Activated T-helper 17 cell treated with anti-CD3 and anti-CD28 coated beads, Interleukin-2, amount 50 U/mL, for 72 hours (primary cell): ENCODE measurements at regions not wholly inside any gene's neighbourhood (a gene's known extent, or its start where the extent isn't known, plus 50 kb on each side); places are given as distances from the start of the nearest gene placed in this dataset.

ENCODE experiments used
- ATAC-seq: fragments of 150-1000 bp; cut with Tn5 transposase; replicated peaks from 2 replicates; pipeline ENCODE4 v1.10.0; 2021; ENCODE audit warnings: mild to moderate bottlenecking, moderate library complexity
- H3K27ac Mint-ChIP-seq: one replicate; pipeline ENCODE4 v1.8.0; 2022; ENCODE audit warnings: mixed read lengths
- H3K27me3 Mint-ChIP-seq: one replicate; pipeline ENCODE4 v1.8.0; 2022; ENCODE audit warnings: mixed read lengths
- H3K36me3 Mint-ChIP-seq: one replicate; pipeline ENCODE4 v1.8.0; 2022; ENCODE audit warnings: low read depth, mild to moderate bottlenecking, mixed read lengths
- H3K4me1 Mint-ChIP-seq: one replicate; pipeline ENCODE4 v1.8.0; 2022; ENCODE audit warnings: mixed read lengths
- H3K4me3 Mint-ChIP-seq: one replicate; pipeline ENCODE4 v1.8.0; 2022; ENCODE audit warnings: mild to moderate bottlenecking, mixed read lengths
- H3K9me3 Mint-ChIP-seq: one replicate; pipeline ENCODE4 v1.8.0; 2022; ENCODE audit warnings: mixed read lengths

DNA sequence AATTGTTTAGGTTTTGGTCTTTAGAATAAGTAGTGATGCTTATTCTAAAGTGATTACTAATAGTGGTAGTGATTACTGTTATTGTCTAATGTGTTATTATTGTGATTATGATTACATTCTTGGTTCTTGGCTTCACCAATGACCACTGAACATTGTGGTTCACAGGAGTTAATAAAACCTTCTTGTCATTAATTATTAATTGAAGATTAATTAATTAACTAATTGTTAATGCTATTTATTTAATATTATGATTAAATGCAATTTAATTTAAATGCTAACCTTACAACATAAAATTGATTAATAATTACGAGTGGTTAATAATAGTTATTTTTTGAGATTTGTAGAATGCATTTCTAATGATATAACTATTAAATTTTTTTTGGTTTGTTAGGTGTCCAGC, 747.7 kb upstream of the POM121L12 start:
- H3K36me3 Mint-ChIP-seq, result no peaks in the 10 kb centered on the region
- no peak overlapping the region for H3K27ac Mint-ChIP-seq
- H3K4me3 Mint-ChIP-seq, result no peak overlapping the region
- ATAC-seq, result no peak
- H3K9me3 Mint-ChIP-seq, result peaks cover 11% of the 10 kb centered on the region
- no peaks in the 10 kb centered on the region for H3K4me1 Mint-ChIP-seq
- no peaks in the 10 kb centered on the region for H3K27me3 Mint-ChIP-seq

DNA sequence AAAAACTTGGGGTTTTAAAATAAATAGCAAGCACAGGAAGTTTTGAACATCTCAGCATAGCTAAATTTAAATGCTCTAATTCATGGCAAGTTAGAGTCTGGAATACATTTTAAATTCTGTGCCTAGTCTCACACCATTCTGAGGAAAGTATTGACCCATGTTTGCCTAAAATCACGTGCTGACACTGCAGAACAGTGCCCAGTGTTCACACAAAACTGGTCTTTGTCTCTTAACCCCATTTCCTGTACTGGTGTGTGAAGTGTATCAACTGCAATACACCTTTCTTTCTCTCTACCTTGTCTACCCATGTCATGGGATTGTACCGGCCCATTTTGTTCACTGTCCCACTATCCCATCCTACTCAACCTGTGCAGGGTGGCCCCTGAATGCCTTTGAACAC, 749.7 kb upstream of the POM121L12 start:
- no peak for ATAC-seq
- H3K4me1 Mint-ChIP-seq, result no peaks in the 10 kb centered on the region
- no peaks in the 10 kb centered on the region for H3K27me3 Mint-ChIP-seq
- peaks cover 24% of the 10 kb centered on the region for H3K9me3 Mint-ChIP-seq
- no peak overlapping the region for H3K4me3 Mint-ChIP-seq
- H3K36me3 Mint-ChIP-seq, result no peaks in the 10 kb centered on the region
- H3K27ac Mint-ChIP-seq, result no peak overlapping the region

DNA sequence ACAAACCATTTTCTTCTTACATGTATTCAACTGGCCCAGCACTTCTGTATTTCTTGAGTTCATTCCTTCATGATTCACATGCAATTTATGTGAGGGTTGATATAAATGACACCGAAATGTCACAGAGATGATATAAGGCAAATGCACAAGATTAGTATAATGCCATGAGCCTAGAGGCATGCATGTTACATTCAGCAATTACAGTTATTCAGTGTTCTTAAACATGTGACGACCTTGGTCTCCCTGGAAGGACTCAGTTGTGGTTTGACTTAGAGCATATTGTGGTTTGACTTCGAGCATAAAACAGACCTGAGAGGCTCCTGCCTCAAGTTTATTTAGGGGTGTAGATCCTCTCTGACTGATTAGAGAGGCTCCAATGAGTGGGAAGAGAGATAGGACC, 752.1 kb upstream of the POM121L12 start:
- Mint-ChIP-seq H3K27ac (no peak overlapping the region), H3K4me1 (no peaks in the 10 kb centered on the region), H3K27me3 (no peaks in the 10 kb centered on the region), H3K9me3 (peaks cover 32% of the 10 kb centered on the region), H3K4me3 (no peak overlapping the region), H3K36me3 (no peaks in the 10 kb centered on the region)
- no peak for ATAC-seq

DNA sequence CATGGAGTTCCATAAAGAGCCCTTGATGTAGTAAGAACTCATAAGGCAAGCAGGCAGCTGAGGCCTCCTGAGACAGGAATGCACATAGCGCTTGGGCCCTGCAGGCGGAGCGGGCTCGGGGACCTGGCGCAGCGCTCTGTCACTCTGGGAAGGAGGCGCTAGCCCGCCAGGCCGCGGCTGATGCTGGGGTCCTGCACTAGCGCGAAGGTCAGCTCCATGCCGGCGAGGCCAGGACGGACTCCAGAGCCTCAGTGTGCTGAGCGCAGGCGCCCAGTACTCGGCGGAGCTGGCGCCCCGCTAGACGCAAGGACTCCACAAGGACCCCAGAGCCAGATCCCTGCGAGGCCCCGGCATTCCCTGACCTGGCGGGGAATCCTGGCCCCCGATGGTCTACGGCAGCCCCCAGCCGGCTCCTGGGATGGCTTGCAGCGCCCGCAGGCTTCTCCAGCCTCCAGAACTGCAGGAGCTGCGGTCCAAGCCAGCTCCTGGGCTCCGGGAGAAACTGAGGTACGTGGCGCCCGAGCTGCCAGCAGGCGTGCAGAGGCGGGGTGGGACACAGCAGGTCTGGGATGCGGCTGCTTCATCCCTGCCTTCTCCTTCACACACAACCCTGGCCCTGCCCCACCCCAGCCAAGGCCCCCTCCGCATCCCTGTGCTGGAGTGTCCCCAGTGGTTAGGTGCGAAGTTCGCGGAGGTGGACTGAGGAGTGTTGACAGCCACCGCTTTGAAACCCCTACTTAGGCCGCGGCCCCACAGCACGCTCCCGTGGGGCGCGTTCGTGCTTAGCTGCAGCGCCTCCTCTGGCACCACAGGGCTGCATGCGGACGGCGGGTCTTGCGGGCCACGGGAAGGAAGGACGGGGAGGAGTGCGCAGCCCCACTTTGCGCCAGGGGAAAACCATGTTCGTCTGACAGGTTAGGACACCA, 761.5 kb upstream of the POM121L12 start:
- Mint-ChIP-seq H3K27me3 (no peaks in the 10 kb centered on the region), H3K36me3 (no peaks in the 10 kb centered on the region), H3K27ac (no peak overlapping the region), H3K4me1 (no peaks in the 10 kb centered on the region), H3K9me3 (peaks cover 8% of the 10 kb centered on the region), H3K4me3 (no peak overlapping the region)
- no peak for ATAC-seq

DNA sequence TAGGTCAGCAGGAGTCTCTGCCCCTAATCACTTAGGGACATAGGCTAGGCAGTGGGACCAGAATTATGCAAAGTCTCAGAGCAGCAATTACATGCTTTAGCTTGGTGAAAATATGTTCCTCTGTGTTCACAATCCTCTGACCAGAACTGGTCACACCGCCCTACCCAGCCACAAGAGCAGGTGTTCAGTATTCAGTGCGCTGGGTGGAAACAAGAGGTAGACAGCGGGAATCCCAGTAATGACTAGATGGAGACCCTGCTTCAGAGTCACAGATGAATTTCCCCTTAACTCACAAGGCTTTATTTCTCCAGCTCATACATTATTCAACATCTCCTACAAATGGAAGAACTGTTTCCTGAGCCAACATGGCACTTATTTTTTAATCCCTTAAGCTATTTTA, 763.7 kb upstream of the POM121L12 start:
- ATAC-seq, result no peak
- H3K4me3 Mint-ChIP-seq, result no peak overlapping the region
- no peaks in the 10 kb centered on the region for H3K36me3 Mint-ChIP-seq
- H3K9me3 Mint-ChIP-seq, result no peaks in the 10 kb centered on the region
- no peaks in the 10 kb centered on the region for H3K4me1 Mint-ChIP-seq
- no peak overlapping the region for H3K27ac Mint-ChIP-seq
- H3K27me3 Mint-ChIP-seq, result no peaks in the 10 kb centered on the region

DNA sequence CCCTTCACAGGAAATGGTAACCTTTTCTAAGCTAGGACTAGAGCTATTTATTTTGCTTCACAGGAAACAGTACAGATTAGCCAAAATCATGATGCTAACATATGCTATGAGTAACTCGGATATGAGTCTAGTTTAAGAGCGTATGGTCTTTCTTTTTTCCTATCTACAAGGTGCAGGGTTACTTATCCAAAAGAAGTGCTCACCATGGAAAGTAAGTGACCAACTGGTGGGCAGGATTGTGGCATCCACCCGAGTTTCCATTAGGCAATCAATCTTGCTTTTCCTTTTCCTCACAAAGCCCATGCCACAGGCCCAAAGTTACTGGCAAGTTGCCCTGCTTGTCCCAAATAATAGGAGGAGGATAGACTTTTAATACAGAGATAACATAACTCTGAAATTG, 765.1 kb upstream of the POM121L12 start:
- no peaks in the 10 kb centered on the region for H3K36me3 Mint-ChIP-seq
- H3K4me1 Mint-ChIP-seq, result no peaks in the 10 kb centered on the region
- no peak for ATAC-seq
- H3K9me3 Mint-ChIP-seq, result peaks cover under 1% of the 10 kb centered on the region
- no peak overlapping the region for H3K27ac Mint-ChIP-seq
- no peak overlapping the region for H3K4me3 Mint-ChIP-seq
- no peaks in the 10 kb centered on the region for H3K27me3 Mint-ChIP-seq

DNA sequence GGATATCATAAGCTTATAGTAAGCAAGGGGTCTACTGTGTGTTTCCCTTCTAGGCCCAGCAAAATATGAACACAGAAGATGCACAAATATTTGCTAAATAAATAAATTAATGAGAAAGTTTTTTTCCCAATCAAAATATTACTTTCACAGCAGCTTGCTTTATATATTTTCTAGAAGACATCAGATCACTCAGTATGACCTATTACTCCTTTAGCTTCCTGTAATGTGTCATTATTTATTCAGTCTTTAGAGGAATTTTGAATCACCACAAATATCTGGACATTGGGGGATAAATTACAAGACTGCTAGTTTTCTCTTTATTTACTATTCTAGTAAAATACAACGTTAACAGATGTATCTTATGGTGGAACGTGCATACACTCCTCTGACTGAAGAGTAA, 765.8 kb upstream of the POM121L12 start:
- no peaks in the 10 kb centered on the region for H3K27me3 Mint-ChIP-seq
- H3K4me3 Mint-ChIP-seq, result no peak overlapping the region
- no peaks in the 10 kb centered on the region for H3K4me1 Mint-ChIP-seq
- no peak overlapping the region for H3K27ac Mint-ChIP-seq
- ATAC-seq, result no peak
- peaks cover 3% of the 10 kb centered on the region for H3K9me3 Mint-ChIP-seq
- no peaks in the 10 kb centered on the region for H3K36me3 Mint-ChIP-seq

DNA sequence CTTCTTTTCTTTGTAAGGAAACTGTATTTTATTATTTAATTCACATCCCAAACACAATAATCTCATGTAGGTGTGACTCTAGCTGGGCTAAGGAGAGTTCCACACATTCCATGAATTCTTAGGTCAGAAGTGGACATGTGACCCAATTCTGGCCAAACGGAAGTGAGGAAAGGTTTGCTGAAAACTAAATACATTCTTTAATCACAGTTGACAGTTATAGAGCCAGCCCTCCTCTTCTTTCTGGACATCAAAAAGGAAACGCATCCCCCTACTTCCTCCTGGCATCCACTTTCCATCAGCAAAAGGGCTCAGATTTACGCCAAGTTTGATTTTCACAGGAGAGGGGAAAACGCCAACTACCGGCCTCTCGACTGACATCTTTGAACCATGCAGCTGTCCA, 774.4 kb upstream of the POM121L12 start:
- Mint-ChIP-seq H3K27ac (no peak overlapping the region), H3K9me3 (peaks cover 17% of the 10 kb centered on the region), H3K4me3 (no peak overlapping the region), H3K4me1 (no peaks in the 10 kb centered on the region), H3K36me3 (no peaks in the 10 kb centered on the region), H3K27me3 (no peaks in the 10 kb centered on the region)
- no peak for ATAC-seq

DNA sequence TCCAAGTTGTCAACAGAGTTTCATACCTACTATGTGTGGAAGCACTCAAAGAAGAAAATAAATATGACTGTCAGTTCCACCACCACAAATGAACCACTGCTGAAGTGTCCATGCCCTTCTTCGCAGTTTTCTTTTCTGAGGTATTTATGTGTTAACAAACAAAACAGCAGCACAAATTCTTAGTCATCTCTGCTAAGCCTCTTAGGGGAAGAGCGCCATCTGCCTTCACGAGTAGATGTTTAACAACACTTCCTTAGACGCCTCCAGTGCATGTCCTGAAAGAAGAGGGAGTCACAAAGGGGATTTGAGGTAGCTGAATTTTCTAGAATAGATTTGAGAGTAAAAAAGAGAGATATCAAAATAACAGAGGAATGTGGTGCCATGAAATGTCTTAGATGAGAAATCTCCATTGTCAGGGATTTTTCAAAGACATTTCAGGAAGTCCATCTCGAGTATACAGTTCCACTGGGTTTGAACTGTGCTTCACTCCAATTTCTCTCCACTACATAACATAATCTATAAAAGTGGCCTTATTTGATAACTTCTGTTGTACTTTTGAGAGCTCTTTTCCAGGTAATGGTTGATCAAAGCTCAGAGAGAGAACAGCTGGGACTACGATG, 775.3 kb upstream of the POM121L12 start:
- H3K9me3 Mint-ChIP-seq, result peaks cover 15% of the 10 kb centered on the region
- H3K4me3 Mint-ChIP-seq, result no peak overlapping the region
- ATAC-seq, result no peak
- no peaks in the 10 kb centered on the region for H3K4me1 Mint-ChIP-seq
- H3K27ac Mint-ChIP-seq, result no peak overlapping the region
- H3K27me3 Mint-ChIP-seq, result no peaks in the 10 kb centered on the region
- no peaks in the 10 kb centered on the region for H3K36me3 Mint-ChIP-seq

DNA sequence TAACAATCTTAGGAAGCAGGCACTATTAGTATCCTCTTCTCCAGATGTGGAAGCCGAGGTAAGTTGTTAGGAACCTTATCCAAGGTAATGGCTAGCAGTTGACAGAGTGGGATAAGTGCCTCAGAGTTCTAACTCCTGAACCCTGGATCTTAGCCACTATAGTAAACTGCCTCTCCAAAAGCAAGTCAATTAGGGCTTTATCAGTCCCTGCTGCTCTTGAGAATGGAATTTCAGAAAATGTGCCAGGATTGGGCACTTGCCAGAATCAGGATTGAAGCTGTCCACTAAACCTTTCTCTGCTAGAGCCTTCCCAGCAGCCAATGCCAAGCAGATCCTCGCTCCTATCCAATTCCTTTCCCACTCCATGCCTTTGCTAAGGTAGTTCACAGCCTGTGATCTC, 777.5 kb upstream of the POM121L12 start:
- H3K4me3 Mint-ChIP-seq, result no peak overlapping the region
- no peaks in the 10 kb centered on the region for H3K36me3 Mint-ChIP-seq
- H3K27ac Mint-ChIP-seq, result no peak overlapping the region
- no peaks in the 10 kb centered on the region for H3K4me1 Mint-ChIP-seq
- H3K9me3 Mint-ChIP-seq, result peaks cover 16% of the 10 kb centered on the region
- H3K27me3 Mint-ChIP-seq, result no peaks in the 10 kb centered on the region
- ATAC-seq, result no peak

DNA sequence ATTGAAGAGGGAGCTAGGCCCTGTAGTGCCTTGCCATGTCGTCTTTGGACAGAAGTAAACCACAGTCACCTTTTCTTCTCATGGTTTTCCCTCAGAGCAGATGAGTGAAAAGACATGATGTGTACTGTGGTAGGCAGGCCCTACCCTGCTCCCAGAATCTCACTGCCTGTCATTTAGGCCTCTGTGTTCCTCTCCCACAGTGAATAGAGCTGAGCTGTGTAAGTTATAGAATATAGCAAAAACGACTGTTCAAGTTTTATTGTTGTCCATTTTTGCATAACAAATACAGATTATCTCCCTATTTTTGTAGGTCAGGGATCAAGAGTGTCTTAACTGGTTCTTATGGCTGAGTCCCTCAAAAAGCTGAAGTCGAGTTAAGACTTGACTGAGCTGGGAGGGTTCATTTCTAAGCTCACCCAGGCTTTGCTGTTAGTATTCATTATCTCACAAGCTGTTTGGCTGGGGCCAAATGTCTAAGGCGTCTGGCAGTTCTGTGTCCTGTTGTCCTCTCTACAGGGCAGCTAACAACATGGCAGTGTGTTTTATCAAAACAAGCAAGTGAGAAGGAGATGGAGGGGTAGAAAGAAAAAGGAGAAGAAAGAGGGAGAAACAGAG, 780.9 kb upstream of the POM121L12 start:
- peaks cover 22% of the 10 kb centered on the region for H3K9me3 Mint-ChIP-seq
- H3K27me3 Mint-ChIP-seq, result no peaks in the 10 kb centered on the region
- ATAC-seq, result no peak
- H3K27ac Mint-ChIP-seq, result no peak overlapping the region
- no peaks in the 10 kb centered on the region for H3K36me3 Mint-ChIP-seq
- no peaks in the 10 kb centered on the region for H3K4me1 Mint-ChIP-seq
- no peak overlapping the region for H3K4me3 Mint-ChIP-seq

DNA sequence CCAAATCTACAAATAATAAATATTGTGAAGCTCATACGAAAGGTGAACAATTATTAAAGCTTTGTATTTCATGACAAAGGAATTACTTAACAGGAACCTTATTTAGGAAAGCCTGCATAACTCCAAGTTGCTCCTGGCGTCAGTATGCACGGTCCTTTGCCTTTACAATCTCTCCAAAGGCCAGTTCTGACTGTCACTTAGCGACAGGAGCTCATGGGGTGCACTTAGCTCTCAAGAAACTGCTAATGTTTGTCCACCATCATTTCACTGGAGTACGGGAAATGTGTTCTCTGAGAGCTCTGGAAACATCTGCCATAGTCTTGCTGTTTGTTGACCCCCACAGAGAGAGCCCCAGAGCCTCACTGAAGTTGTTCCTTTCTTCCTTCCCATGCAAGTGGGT, 781.5 kb upstream of the POM121L12 start:
- Mint-ChIP-seq H3K4me3 (no peak overlapping the region), H3K27ac (no peak overlapping the region), H3K36me3 (no peaks in the 10 kb centered on the region), H3K4me1 (no peaks in the 10 kb centered on the region), H3K27me3 (no peaks in the 10 kb centered on the region), H3K9me3 (peaks cover 19% of the 10 kb centered on the region)
- ATAC-seq, result no peak

DNA sequence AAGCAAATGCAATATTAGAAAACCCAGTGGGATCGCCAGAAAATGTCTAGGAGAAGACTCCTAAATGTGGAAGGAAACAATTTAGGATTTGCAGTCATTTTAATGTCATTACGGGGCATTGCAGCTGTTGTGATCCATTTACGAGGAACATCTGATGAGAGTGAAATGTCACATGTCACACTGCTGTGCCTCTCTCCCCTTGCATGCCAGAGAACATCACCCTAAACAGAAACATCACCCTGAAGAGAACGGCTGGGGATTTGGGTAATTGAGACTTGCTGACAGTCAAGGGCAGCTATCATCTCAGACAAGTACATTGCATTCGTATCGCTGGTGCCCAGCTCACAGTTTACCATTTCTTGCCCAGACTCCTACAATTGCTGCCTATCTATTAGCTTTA, 785.7 kb upstream of the POM121L12 start:
- H3K36me3 Mint-ChIP-seq, result no peaks in the 10 kb centered on the region
- no peaks in the 10 kb centered on the region for H3K27me3 Mint-ChIP-seq
- peaks cover 17% of the 10 kb centered on the region for H3K9me3 Mint-ChIP-seq
- no peaks in the 10 kb centered on the region for H3K4me1 Mint-ChIP-seq
- H3K4me3 Mint-ChIP-seq, result no peak overlapping the region
- H3K27ac Mint-ChIP-seq, result no peak overlapping the region
- no peak for ATAC-seq

DNA sequence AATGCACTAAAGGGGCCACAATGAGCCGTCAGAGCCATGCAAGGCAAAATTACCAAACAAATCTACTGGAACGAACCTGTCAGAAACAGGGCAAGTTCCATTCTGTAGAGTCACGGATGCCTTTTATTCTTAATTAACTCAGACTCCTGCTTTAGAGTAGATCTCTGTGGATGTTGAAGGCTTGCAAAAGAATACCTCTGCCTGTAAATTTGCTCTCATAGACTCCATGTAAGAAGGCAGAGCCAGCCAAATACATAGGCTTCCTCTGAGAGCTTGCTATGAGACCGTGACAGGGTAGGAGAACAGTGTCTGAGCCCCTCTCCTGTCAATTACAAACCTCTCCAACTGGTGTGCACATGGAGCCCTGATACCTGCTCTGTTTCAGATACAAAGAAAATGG, 787.9 kb upstream of the POM121L12 start:
- no peak for ATAC-seq
- Mint-ChIP-seq H3K9me3 (peaks cover 14% of the 10 kb centered on the region), H3K27ac (no peak overlapping the region), H3K4me3 (no peak overlapping the region), H3K36me3 (no peaks in the 10 kb centered on the region), H3K27me3 (no peaks in the 10 kb centered on the region), H3K4me1 (no peaks in the 10 kb centered on the region)

DNA sequence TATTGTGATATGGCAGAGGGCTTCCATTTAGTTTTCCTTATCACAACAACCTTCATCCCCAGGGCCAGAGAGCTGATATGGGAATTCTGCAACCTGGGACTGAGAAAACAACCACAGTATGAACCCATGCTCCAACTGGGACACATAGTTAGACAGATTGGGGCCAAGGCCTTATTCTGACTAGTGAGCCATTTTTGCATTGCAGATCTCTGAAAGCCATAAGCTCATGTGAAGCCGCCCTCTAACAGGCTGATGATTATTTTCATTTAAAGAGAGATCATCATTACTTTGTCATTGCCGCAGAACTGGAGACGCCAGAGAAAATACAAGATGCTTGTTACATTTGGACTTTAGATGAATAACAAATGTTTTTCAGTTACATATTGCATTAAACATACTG, 791.7 kb upstream of the POM121L12 start:
- Mint-ChIP-seq H3K9me3 (peaks cover 14% of the 10 kb centered on the region), H3K4me3 (no peak overlapping the region), H3K27ac (no peak overlapping the region), H3K27me3 (no peaks in the 10 kb centered on the region), H3K4me1 (no peaks in the 10 kb centered on the region), H3K36me3 (no peaks in the 10 kb centered on the region)
- no peak for ATAC-seq
